ENCODE measurements at regions not wholly inside any gene's neighbourhood (a gene's known extent, or its start where the extent isn't known, plus 50 kb on each side); places are given as distances from the start of the nearest gene placed in this dataset.

- DNase-seq (ENCODE audit: low read depth) = peak; percentile 15
Observed at GRCh38 chr10:83871187-83872081, 267.9 kb upstream of the GHITM start.

- DNase-seq (ENCODE audit: low read depth) = no peak
Observed at GRCh38 chr10:83880252-83880791, 259.0 kb upstream of the GHITM start.

- DNase-seq (ENCODE audit: low read depth) = no peak
Observed at GRCh38 chr10:83881661-83882060, 257.6 kb upstream of the GHITM start.

GRCh38 chr10:83886871-83887270, 252.4 kb upstream of the GHITM start:
- DNase-seq (ENCODE audit: low read depth) = no peak

- DNase-seq (ENCODE audit: low read depth) = no peak
Observed at GRCh38 chr10:83892737-83893136, 246.6 kb upstream of the GHITM start.

GRCh38 chr10:83896219-83896618, 243.1 kb upstream of the GHITM start:
- DNase-seq (ENCODE audit: low read depth) = no peak

GRCh38 chr10:83897626-83898025, 241.7 kb upstream of the GHITM start:
- no peak for DNase-seq (ENCODE audit: low read depth)

GRCh38 chr10:83908506-83908905, 230.8 kb upstream of the GHITM start:
- no peak for DNase-seq (ENCODE audit: low read depth)

GRCh38 chr10:83909001-83909400, 230.3 kb upstream of the GHITM start:
- DNase-seq (ENCODE audit: low read depth) = no peak

GRCh38 chr10:83915801-83916200, 223.5 kb upstream of the GHITM start:
- no peak for DNase-seq (ENCODE audit: low read depth)

GRCh38 chr10:83917537-83918506, 221.5 kb upstream of the GHITM start:
- DNase-seq (ENCODE audit: low read depth) = no peak

- no peak for DNase-seq (ENCODE audit: low read depth)
Observed at GRCh38 chr10:83919187-83919586, 220.1 kb upstream of the GHITM start.

- DNase-seq (ENCODE audit: low read depth) = no peak
Observed at GRCh38 chr10:83921984-83922860, 217.1 kb upstream of the GHITM start.

- no peak for DNase-seq (ENCODE audit: low read depth)
Observed at GRCh38 chr10:83925133-83925532, 214.2 kb upstream of the GHITM start.

GRCh38 chr10:83926606-83927005, 212.7 kb upstream of the GHITM start:
- DNase-seq (ENCODE audit: low read depth) = no peak

- DNase-seq (ENCODE audit: low read depth) = no peak
Observed at GRCh38 chr10:83927166-83927565, 212.1 kb upstream of the GHITM start.

GRCh38 chr10:83929399-83929798, 209.9 kb upstream of the GHITM start:
- no peak for DNase-seq (ENCODE audit: low read depth)

- no peak for DNase-seq (ENCODE audit: low read depth)
Observed at GRCh38 chr10:83931669-83932068, 207.6 kb upstream of the GHITM start.

- no peak for DNase-seq (ENCODE audit: low read depth)
Observed at GRCh38 chr10:83932245-83932644, 207.1 kb upstream of the GHITM start.

GRCh38 chr10:83934062-83934461, 205.2 kb upstream of the GHITM start:
- no peak for DNase-seq (ENCODE audit: low read depth)

- DNase-seq (ENCODE audit: low read depth) = no peak
Observed at GRCh38 chr10:83934641-83935338, 204.5 kb upstream of the GHITM start.
